DMS153 treated with DMSO at 0.1 percent for 48 hours (cell line): ENCODE measurements at regions not wholly inside any gene's neighbourhood (a gene's known extent, or its start where the extent isn't known, plus 50 kb on each side); places are given as distances from the start of the nearest gene placed in this dataset.
A peak's percentile ranks its signal among the peaks of the same experiment; 100 is the strongest.
"Not testable (repeated sequence)": the region's sequence is repeated elsewhere in the genome, so short reads cannot be mapped to it uniquely, and the experiment has no call there.

Experiments
- DNase-seq: peaks from one replicate; lab custom pipeline; 2025; ENCODE audit not compliant: unreplicated experiment; lab: John Stamatoyannopoulos, UW

GRCh38 chr2:234898534-234899053, 53.2 kb upstream of the SH3BP4 start:
- DNase-seq = no peak

- not testable (repeated sequence) for DNase-seq
Observed at GRCh38 chr2:234888442-234888841, 63.4 kb upstream of the SH3BP4 start.

DNA sequence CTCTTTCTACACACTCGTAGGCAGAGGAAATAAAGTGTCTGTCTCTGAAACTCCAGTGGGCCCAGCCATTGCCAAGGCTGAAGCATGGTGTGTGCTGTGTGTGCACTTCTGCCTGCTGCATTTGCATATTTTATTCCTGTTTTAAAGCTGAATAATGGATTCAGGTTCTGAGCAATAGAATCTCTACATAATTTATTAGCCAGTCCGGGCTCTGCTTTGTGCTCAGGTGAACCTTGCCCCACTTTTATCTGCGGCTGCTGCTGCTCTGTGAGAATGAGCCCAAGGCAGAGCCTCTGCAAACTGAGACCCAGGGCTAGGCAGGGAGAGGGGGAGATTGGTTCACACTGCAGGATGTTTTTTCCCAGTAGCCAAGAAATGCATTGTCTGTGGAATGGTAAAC, 64.6 kb upstream of the SH3BP4 start:
- DNase-seq = no peak

- no peak for DNase-seq
Observed at GRCh38 chr2:234885886-234886285, 65.9 kb upstream of the SH3BP4 start.

DNA sequence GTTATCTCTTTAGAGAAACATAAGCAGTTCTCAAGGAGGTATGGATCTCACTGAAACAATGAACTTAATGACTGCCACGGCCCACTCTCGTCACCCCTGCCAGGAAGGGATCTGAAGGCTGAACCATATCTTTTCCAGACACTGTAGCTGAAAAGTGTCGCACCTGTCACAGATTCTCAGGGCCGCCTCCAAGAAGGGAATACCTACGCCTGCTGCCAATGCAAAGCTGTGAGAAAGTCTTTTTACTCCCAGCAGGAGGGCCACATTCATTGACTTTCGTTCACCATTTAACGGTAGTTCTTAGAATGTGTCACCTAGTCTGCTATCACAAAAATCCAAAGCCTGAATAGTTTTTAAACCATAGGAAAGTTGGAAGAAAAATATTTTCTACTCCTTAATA, 66.7 kb upstream of the SH3BP4 start:
- no peak for DNase-seq

GRCh38 chr2:234884591-234884990, 67.2 kb upstream of the SH3BP4 start:
- no peak for DNase-seq

DNA sequence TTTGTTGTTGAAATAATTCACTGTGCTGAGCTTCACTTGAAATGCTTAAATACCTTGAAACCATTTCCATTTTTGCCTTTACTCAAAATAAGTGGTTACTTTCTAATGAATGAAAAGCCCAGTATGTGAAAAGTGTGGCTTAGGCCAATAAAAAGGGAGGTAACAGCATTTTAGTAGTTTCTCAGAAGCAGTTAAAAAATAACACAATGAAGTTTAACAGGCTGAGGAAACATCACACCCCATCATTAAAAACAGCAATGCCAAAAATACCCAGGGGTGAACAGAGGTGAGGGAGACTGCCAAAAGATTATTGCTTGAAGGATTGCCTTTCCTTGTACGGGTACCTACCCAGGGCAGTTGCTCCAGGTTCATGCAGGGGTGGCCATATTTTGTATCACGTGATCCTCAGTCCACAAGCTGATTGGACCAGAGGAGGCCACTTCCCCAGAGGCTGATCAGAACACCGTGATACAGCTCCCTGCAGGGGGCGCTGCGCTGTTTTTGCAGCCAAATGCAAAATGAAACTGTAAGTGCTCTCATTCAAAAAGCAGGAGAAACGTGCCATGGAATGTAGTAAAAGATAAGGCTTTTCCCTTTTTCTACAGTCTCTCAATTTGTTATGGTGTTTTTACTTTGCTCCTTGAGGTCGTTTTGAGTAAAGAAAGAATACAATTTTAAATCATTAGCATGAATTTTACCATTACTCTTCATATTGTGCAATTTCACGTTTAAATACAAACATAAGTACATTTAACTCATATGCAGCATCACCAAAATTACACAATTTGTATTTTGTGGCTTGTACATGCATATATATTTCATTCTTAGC, 70.2 kb upstream of the SH3BP4 start:
- DNase-seq = no peak

- DNase-seq = no peak
Observed at GRCh38 chr2:234880551-234881211, 71.1 kb upstream of the SH3BP4 start.

DNA sequence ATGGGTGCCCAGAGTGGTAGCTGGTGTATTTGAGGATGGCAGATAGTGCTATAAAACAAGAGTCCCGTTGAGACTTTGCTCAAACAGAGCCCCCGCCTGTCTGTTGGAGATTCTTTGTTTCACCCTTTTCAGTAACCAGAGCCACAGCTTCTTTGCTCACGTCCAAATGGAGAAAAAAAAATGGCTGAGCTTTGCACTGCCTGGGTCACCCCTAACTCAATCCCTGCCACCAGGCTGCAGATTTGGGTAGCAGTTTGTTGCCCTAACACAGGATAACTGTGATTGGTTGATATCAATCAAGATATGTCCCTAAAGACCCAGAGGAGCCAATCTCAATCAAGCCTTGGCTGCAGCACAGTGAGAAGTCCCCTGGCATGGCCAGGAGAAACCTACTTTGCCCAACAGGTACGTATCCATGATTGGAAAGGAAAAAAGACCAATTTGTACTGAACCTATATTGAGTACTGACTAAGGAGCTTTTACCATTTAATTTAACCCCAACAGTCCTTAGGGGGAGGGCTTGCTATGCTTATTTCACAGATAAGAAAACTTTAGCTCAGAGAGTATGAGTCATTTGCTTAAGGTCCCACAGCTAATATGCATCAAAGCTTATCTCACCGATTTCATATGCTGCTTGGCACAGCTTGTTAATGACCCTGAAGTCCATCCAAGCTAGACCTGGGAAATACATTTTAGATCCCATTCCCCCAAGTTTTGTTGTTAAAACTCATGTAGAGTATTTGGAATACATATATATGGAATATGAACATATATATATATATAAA, 72.0 kb upstream of the SH3BP4 start:
- no peak for DNase-seq

GRCh38 chr2:234876621-234877020, 75.2 kb upstream of the SH3BP4 start:
- DNase-seq = not testable (repeated sequence)

GRCh38 chr2:234874347-234875046, 77.3 kb upstream of the SH3BP4 start:
- no peak for DNase-seq

DNA sequence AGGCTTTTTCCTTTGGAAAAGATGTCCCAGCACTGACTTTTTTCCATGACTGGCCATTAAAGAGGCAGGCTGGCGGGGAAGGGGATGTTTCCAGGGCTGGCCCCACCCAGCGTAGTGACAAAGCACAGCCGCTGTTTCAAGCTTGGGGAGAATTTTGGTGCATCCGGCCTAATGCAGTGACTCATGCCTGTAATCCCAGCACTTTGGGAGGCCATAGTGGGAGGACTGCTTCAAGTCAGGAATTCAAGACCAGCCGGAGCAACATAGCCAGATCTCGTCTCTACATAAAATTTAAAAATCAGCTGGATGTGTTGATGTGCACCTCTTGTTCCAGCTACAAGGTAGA, 78.0 kb upstream of the SH3BP4 start:
- DNase-seq = no peak

DNA sequence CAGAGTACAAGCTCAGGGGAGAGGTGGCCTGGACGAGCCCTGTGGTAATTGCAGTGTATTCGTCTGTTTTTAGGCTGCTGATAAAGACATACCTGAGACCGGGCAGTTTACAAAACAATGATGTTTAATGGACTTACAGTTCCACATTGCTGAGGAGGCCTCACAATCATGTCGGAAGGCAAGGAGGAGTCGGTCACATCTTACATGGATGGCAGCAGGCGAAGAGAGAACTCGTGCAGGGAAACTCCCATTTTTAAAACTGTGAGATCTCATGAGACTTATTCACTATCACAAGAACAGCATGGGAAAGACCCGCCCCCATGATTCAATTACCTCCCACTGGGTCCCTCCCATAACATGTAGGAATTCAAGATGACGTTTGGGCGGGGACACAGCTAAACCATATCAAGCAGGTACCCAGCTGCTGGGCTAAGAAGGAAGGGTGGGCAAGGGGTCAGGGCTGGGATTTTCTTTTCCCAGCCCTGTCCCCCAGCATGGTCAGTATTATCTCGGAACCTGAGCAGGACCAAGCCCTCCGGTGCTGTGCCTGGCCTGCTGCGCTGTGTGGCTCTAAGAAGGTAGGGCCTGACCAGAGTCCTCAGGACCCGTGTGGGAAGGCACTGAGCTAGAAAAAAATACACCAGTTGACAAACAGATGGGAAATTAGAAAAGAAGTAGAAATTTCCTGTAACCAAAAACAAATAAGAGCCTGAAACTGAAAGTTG, 78.6 kb upstream of the SH3BP4 start:
- DNase-seq = no peak

DNA sequence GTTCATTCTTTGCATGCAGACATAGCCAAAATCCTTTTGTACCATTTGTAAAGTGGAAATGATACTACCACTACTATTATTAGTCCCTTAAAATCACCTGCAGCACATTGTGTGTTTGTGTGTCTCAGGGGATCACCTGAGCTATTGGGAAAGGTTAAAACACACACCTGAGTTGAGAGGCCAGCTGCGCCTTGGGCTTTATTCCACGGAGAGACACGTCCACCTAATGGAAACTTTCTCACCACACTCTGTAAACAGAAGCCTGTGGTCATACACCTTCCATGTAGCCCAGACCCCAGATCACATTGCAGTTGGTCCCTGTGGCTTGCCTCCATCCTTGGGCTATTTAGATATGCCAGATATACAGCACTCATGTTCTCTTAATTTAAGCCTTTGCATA, 81.8 kb upstream of the SH3BP4 start:
- peak; percentile 30 for DNase-seq

- DNase-seq = no peak
Observed at GRCh38 chr2:234869164-234869563, 82.7 kb upstream of the SH3BP4 start.

GRCh38 chr2:234867882-234868285, 83.9 kb upstream of the SH3BP4 start:
- DNase-seq = no peak

DNA sequence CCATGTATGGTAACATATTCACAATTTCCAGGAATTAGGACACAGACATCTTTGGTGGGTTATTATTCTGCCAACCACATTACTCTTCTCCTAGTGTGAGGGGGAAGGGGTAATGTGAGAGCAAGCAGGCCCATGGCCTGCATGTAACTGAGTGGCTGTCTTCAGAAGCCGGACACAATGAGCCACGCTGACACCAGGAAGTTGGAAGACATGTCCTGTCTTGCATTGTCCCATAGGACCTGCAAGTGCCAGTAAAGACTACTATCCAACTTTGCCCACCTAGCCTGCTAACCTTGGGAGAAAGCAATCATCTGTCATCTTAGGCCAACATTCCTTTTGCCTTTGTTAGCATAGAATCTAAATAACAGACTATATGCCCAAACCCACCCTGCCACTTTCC, 86.2 kb upstream of the SH3BP4 start:
- DNase-seq = no peak

DNA sequence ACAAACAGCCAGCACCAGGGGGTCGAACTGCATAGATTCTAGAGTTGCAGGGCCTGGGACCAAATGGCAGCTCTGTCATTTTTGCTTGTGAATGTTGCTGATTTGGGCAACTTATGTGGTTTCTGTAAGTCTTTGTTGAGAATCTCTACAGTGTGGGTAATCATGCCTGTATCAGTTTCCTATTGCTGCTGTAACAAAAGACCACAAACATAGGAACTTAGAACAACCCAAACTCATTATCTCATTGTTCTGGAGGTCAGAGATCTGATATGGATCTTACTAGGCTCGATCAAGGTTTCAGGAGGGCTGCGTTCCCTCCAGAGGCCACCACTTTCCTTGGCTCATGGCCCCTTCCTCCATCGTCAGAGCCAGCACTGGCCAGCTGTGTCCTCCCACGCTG, 86.8 kb upstream of the SH3BP4 start:
- no peak for DNase-seq

GRCh38 chr2:234864506-234864905, 87.3 kb upstream of the SH3BP4 start:
- DNase-seq = no peak
